Activated CD4-positive, alpha-beta T cell treated with anti-CD3 and anti-CD28 coated beads, Interleukin-2, amount 50 U/mL, for 4 hours (primary cell): ENCODE measurements at regions not wholly inside any gene's neighbourhood (a gene's known extent, or its start where the extent isn't known, plus 50 kb on each side); places are given as distances from the start of the nearest gene placed in this dataset.

Experiments used
- DNase-seq, 2 experiments: peaks; one replicate each; pipeline ENCODE4 v3.0.0-alpha.2; 2020

DNA sequence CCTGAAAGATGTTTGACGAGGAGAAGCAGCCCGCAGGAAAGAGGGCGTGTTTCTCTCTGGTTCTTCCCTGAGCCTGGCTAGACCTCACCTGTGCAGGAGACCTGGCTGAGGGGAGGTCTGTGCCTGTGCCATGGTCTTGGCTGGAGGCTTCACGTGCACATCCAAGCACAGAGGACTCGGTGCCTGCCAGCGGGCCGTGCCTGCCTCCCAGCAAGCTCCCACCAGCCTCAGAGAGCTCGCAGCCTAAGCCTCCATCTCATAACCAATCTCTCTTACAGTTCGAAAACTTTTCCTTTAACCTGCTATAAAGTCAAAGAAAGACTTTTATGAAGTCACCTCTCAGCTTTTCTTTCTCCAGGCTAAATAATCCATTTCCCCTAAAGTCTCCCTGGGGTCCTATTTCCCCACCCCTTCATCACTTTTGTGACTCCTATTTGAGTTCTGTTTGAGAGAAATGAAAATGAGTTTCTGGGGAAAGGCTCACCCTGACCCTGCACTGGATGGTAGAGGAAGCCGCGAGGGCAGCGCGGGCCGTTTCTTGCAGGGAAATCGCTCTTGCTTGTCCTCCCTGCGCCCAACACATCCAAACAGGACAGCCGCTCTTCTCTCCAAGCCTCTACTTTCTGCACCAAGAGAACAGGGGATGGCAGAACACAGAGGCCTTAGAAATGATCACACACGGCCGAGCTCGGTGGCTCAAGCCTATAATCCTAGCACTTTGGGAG lies 521.0 kb downstream of the SOX11 start:
- no peak for DNase-seq

DNA sequence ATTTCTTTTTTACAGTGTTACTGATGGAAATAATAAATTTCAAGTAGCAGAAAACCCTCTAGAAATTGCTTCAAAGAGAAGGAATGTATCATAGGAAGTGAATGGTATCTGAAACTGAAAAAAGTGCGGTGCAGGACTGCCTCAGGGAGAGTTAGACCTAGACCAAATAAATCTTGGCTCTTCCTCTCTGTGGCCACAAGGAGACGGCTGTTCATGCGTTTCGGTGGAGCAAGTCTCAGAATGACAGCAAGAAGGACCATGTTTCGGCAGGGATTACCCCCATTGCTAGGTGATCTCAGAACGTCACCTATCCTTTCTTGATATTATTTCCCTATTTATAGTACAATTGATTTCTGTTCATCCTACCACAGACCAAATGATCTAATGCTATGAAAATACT lies 522.3 kb downstream of the SOX11 start:
- DNase-seq, result no peak

DNA sequence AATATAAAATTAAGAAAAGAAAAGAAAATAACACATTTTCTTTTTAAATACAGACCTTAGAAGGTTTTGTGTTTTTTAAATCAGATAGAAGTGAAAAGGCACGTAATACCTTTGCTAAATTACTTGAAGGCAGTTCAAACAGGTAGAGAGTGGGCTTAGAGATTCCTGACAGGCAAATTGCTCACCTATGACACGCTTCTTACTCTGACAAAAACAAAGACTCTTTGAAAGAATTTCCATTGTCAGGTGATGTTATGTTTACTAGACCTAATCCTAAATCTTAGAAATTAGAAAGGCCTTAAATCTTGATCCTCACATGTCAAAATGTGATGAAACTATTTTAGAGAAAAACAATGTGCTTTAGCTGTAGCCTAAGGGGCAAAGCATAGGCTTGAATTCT lies 522.9 kb downstream of the SOX11 start:
- no peak for DNase-seq

DNA sequence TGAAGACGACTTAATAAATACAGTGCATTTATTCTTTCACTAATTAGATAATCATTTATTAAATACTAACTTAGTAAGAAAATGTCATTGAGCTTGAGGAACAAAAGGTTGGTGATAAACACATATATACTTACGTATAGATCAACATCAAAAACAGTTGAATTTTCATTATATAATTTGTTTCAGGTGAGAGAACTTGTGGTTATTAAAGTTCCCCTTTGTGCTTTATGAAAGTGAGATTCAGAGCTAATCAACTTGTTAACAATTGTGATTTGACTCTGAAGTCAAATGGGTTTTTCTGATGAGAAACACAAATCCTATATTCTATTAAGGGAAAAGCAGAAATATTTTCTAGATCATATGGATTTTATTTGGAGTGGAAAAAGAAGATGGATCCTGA lies 524.0 kb downstream of the SOX11 start:
- no peak for DNase-seq

DNA sequence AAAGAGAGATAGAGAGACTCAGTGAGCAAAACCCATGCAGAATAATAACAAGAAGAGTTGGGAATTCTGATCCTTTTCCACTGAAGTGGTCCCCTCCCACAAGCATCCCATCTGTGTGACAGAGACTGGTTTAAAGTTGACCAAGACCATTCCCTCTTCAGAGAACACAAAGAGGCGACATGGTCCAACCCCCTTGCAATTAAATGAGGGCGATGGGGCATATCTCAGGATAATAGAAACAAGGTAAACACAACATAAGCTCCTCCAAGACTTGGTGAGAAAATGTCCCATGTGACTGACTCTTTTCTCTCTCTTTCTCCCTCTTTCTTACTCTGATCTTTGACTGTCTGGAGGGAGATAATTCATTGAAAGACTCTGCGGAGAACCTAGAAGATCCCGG lies 526.7 kb downstream of the SOX11 start:
- no peak for DNase-seq

DNA sequence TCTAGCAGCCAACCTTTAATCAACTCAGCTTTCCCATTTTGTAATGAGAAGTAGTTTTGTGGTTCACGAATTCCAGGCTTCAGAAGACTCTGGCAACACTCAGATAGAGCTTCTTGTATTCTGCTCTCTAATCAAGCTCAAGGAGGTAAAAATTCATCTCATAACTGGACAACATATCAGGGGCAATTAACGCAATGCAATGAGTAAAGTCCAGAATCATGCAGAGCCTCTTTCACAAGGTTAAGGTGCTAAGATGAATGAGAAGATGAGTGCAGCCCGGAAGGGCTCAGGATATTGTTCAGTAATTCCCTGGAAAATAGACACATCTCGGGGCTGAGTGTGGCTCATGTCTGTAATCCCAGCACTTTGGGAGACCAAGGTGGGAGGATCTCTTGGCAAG lies 527.7 kb downstream of the SOX11 start:
- DNase-seq, result no peak

DNA sequence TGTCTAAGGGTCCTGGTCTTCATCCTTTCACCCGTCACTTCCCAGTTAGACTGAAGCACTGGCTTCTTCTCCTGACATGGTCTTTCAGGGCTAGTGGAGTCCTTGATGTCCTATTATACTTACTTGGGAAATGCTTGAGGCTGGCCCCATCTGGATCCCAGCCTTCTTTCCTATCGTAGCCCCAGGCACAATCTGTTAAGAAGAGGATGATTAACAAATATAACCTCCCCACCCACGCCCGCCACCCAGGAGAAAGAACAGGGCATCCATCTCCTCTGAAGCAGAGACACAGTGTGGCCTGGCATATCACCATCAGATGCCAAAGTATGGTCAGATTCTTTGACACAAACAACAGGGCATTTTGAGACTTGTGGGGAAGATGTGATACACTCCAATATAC lies 530.1 kb downstream of the SOX11 start:
- DNase-seq, result no peak

GRCh38 chr2:6224267-6224666 lies 532.1 kb downstream of the SOX11 start:
- no peak for DNase-seq

DNA sequence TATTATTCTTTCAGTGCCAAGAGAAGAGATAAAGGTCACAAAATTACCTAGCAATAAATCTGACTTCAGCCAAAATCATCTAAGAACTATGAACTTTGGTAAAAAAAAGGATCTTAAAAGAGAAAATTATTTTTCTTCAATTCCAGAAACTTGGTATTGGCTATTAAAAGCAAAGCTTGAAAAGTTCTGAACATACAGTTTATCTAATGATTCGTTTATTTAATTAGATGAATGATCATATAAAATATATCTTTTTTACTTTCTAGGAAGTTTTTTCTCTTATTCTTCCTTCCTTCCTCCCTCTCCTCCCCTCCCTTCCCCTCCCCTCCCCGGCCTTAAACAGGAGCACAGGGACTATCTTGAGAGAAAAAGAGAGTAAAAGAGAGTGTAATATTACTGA lies 536.1 kb downstream of the SOX11 start:
- no peak for DNase-seq

DNA sequence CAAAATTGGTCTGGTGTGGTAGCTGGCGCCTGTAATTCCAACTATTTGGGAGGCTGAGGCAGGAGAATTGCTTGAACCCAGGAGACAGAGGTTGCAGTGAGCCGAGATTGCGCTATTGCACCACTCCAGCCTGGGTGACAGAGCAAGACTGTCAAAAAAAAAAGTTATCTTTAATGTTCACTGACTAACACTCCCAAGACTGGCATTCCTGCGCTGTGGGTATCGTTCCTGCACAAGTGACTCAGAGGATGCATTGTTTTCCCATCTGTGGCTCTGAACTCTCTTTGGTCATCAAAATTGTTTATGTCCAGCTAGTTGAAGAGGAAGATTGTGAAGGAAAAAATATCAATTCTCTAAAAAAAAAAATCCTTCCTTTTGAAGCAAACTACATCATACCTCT lies 539.0 kb downstream of the SOX11 start:
- DNase-seq, result no peak

DNA sequence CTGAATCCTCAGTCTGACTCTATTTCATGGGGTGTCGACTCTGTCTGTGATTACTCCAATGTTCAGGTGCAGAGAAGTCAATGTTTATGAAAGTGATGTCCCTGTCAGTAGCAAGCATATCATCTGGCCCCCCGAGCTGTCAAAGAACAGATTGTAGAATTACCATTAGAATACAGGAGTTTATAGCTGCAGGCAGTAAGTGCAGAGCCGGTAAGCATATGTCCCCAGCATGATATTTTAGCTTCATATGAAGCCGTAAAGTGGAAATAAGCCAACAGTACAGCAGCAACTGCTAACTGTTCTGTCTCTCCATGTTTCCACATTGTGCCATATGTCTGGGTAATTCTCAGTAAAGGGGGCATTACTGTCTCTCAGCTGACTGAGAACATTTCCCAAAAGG lies 541.8 kb downstream of the SOX11 start:
- no peak for DNase-seq

DNA sequence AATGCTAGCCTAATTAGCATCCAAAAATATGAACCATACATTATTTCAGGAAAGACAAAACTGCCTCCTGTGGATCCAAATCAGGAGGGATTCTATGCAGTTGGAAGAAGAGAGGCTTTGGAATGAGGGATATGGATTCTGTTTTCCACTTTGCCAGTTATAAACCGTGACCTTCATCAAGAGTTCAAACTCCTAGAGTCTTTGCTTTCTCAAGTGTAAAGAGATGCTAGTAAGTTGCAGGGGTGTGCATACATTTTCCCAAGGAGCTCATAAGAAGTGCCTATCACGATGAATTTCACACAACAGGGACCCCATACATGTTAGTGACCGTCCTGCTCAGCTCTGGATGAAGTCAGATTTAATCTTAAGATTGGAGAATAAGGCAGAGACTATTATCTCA lies 542.5 kb downstream of the SOX11 start:
- DNase-seq, result no peak

- DNase-seq, result no peak
Observed at GRCh38 chr2:6236317-6236716, 544.1 kb downstream of the SOX11 start.

GRCh38 chr2:6237039-6237660 lies 545.0 kb downstream of the SOX11 start:
- no peak for DNase-seq

- no peak for DNase-seq
Observed at GRCh38 chr2:6249557-6249956, 557.4 kb downstream of the SOX11 start.

- DNase-seq, result no peak
Observed at GRCh38 chr2:6254441-6254840, 562.3 kb downstream of the SOX11 start.

GRCh38 chr2:6264198-6264597 lies 572.0 kb downstream of the SOX11 start:
- DNase-seq, result no peak

DNA sequence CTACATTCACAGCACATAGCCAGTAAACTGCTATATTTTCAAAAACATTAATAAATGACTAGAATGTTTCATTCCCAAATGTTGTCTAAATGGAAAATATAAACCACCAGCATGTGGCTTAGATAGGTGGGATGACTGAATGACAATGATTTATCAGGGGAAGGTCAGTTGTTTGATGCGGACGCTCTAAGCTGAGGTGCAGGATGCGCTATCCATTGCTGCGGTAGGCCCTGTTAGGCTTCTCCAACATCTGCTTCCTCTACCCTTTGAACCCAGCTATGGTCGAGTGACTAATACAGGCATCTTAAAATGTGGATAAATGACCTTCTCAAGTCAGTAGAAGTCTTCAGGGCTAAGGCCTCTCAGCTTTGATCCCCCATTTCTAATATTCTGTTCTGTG lies 584.2 kb downstream of the CMPK2 start:
- no peak for DNase-seq

- DNase-seq, result no peak
Observed at GRCh38 chr2:6283259-6283658, 582.4 kb downstream of the CMPK2 start.

GRCh38 chr2:6287406-6287805 lies 578.3 kb downstream of the CMPK2 start:
- no peak for DNase-seq

- no peak for DNase-seq
Observed at GRCh38 chr2:6288791-6289190, 576.9 kb downstream of the CMPK2 start.

DNA sequence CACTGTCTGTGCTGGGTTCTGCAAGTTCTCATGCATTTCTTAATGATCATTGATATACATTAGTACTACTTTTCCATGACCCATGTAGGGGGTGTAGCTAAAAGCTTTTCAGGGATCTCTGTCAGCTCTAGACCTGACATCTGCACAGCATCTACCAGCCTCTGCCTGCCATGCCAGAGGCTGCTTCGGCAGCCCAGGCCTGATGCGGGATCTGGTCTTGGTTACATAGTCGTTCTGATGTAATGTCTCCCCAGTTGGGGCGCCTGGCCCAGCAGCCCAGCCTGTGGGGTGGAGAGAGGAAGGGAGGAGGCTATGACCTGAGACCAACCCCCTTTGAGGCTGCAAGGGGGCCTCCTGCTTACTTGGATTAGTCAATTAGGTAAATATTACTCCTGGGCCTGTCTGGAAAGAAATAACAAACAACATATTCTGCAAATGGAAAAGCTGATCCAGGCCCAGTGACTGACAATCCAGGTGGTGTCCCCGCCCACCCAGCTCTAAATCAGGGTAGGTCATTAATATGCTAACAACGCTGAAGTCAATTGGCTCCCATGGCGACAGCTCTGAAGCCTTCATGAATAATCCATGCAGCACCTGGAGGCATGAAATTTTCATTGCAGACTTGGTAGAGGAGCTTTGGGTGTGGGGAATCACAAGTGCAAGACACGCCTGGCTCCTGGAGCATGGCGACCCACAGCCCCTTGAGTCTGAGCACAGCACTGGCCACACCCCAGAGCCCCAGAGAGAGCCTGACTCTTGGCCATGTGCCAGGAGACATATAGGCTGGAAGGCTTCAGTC lies 575.3 kb downstream of the CMPK2 start:
- no peak for DNase-seq

DNA sequence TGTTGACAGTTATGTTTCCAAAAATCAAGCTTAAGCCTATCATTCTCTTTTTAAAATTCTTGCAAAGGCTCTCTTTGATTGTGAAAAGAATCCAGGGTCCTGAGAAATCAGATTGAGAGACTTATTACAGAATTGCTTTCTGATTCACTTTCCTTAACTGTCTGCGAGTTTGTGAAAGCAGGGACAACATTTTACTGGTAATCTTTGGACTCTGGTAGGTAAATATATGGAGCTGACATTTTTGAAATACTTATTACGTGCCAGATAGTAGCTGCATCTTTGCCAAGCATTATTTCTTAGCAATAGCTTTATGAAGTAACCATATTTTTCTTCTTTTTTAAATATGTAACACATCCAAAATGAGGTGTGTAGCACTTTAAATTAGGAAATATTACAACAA lies 570.9 kb downstream of the CMPK2 start:
- no peak for DNase-seq

DNA sequence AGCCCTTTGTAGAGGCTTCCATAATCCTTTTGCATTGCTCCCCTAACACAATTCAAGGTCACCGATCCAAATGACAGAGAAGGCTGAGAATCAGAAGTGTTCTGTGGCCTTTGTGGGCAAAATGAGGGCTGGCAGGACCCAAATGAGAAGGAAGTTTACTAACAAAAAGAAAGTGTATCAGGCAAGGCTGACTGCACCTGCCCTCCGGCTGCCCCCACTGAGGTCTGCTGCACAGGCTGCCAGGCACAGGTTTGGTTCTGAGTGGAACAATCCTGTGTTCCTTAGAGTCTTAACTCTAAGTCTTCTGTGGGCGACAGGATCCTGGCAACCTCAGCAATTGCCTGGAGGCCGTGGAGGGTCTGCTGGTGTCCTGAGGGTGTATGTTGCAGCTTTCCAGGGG lies 568.5 kb downstream of the CMPK2 start:
- DNase-seq, result no peak
